ENCODE measurements at regions not wholly inside any gene's neighbourhood (a gene's known extent, or its start where the extent isn't known, plus 50 kb on each side); places are given as distances from the start of the nearest gene placed in this dataset.

- TF ChIP-seq CTCF (IDR thresholded peaks at IDR 0.05) = no peak
- no peak for TF ChIP-seq REST (IDR thresholded peaks at IDR 0.05; ENCODE audit: insufficient read depth in 1 of 2, low read depth in 2 of 2, low read length in 1 of 2)
- TF ChIP-seq POLR2AphosphoS5 (IDR thresholded peaks at IDR 0.05; ENCODE audit: low read depth, low read length) = no peak
Observed at GRCh38 chr16:74199066-74199841, 97.4 kb upstream of the PSMD7 start.

All from Panc1 (cell line).